CD14-positive monocyte (primary cell): ENCODE measurements at regions not wholly inside any gene's neighbourhood (a gene's known extent, or its start where the extent isn't known, plus 50 kb on each side); places are given as distances from the start of the nearest gene placed in this dataset.

Experiments used
- DNase-seq, 3 donors: peaks; one replicate each; pipeline ENCODE4 v3.0.0-alpha.2; 2011 to 2022
- H2AFZ ChIP-seq: 2 replicates; pipeline ENCODE4 v1.6.0; 2012; ENCODE audit warnings: mild to moderate bottlenecking, low read depth, low read length, inconsistent platforms; ENCODE audit not compliant: insufficient read depth, poor library complexity, severe bottlenecking
- H3K27ac ChIP-seq, 2 donors: 1 replicate in 1 of 2; 2 replicates in 1 of 2; pipeline ENCODE4 v1.5.1; 2012 to 2013; ENCODE audit warnings: low read length in 2 of 2, control low read depth in 1 of 2, inconsistent platforms in 1 of 2, low read depth in 1 of 2, mild to moderate bottlenecking in 1 of 2
- H3K27me3 ChIP-seq, 2 donors: one replicate each; pipeline versions ENCODE4 v1.6.0 to v1.6.1; 2011 to 2013; ENCODE audit warnings: low read length in 2 of 2; ENCODE audit not compliant: control insufficient read depth in 2 of 2, insufficient read depth in 2 of 2
- H3K36me3 ChIP-seq, 2 donors: replicated peaks in 1 of 2; 1 replicate in 1 of 2; 2 replicates in 1 of 2; pipeline versions ENCODE4 v1.5.1 to v1.6.1; 2012 to 2013; ENCODE audit warnings: low read length in 2 of 2, control low read depth in 1 of 2, inconsistent platforms in 1 of 2, mild to moderate bottlenecking in 1 of 2; ENCODE audit not compliant: insufficient read depth in 2 of 2, control insufficient read depth in 1 of 2
- H3K4me1 ChIP-seq, 2 donors: 1 replicate in 1 of 2; 2 replicates in 1 of 2; pipeline versions ENCODE4 v1.5.1 to v1.6.1; 2012 to 2013; ENCODE audit warnings: low read length in 2 of 2, control low read depth in 1 of 2, inconsistent platforms in 1 of 2, mild to moderate bottlenecking in 1 of 2, moderate library complexity in 1 of 2; ENCODE audit not compliant: insufficient read depth in 2 of 2, control insufficient read depth in 1 of 2
- H3K4me2 ChIP-seq: replicated peaks from 2 replicates; pipeline ENCODE3; 2012; ENCODE audit warnings: low read length, moderate library complexity, mild to moderate bottlenecking; ENCODE audit not compliant: poor library complexity, severe bottlenecking; ENCODE audit errors: extremely low read depth
- H3K4me3 ChIP-seq, 3 experiments: fragments of 200-600 bp in 1 of 3; sonication (generic) in 1 of 3; replicated peaks in 1 of 3; 1 replicate in 2 of 3; 2 replicates in 1 of 3; pipeline ENCODE4 v1.5.1; 2011 to 2013; ENCODE audit warnings: low read length in 3 of 3, mild to moderate bottlenecking in 3 of 3, control low read depth in 2 of 3, low read depth in 2 of 3, inconsistent platforms in 1 of 3, moderate library complexity in 1 of 3
- H3K79me2 ChIP-seq: 2 replicates; pipeline ENCODE4 v1.6.0; 2012; ENCODE audit warnings: mild to moderate bottlenecking, control low read depth, inconsistent platforms, low read length, moderate library complexity; ENCODE audit not compliant: insufficient read depth
- H3K9ac ChIP-seq: 2 replicates; pipeline ENCODE4 v1.6.0; 2017; ENCODE audit warnings: low read length, mild to moderate bottlenecking; ENCODE audit not compliant: insufficient read depth, poor library complexity, severe bottlenecking
- H3K9me3 ChIP-seq, 2 donors: replicated peaks in 1 of 2; 1 replicate in 1 of 2; 2 replicates in 1 of 2; pipeline versions ENCODE4 v1.5.1 to v1.6.1; 2012 to 2013; ENCODE audit warnings: low read length in 2 of 2, control low read depth in 1 of 2; ENCODE audit not compliant: control insufficient read depth in 1 of 2, insufficient read depth in 1 of 2
- H4K20me1 ChIP-seq: 2 replicates; pipeline ENCODE4 v1.6.0; 2012; ENCODE audit warnings: mild to moderate bottlenecking, low read length, control low read depth, moderate library complexity; ENCODE audit not compliant: insufficient read depth
- H3K27ac Mint-ChIP-seq, 7 donors: one replicate each; pipeline ENCODE4 v1.8.0; 2020; ENCODE audit warnings: mild to moderate bottlenecking in 7 of 7, mixed read lengths in 7 of 7, moderate library complexity in 6 of 7, inconsistent platforms in 2 of 7
- H3K27me3 Mint-ChIP-seq, 3 donors: one replicate each; pipeline ENCODE4 v1.8.0; 2021 to 2022; ENCODE audit warnings: low read depth in 3 of 3, mild to moderate bottlenecking in 3 of 3, mixed read lengths in 3 of 3, moderate library complexity in 3 of 3, inconsistent platforms in 1 of 3
- H3K36me3 Mint-ChIP-seq, 2 donors: one replicate each; pipeline ENCODE4 v1.8.0; 2020; ENCODE audit warnings: mixed read lengths in 2 of 2, inconsistent platforms in 1 of 2, mild to moderate bottlenecking in 1 of 2
- H3K4me1 Mint-ChIP-seq: one replicate; pipeline ENCODE4 v1.8.0; 2020; ENCODE audit warnings: mild to moderate bottlenecking, mixed read lengths
- H3K4me3 Mint-ChIP-seq, 2 donors: one replicate each; pipeline ENCODE4 v1.8.0; 2020; ENCODE audit warnings: mild to moderate bottlenecking in 2 of 2, mixed read lengths in 2 of 2, moderate library complexity in 1 of 2
- H3K9me3 Mint-ChIP-seq, 7 donors: one replicate each; pipeline ENCODE4 v1.8.0; 2020 to 2022; ENCODE audit warnings: mixed read lengths in 7 of 7, mild to moderate bottlenecking in 6 of 7, moderate library complexity in 6 of 7, inconsistent platforms in 2 of 7
- WGBS: methylation state at CpG from one replicate; pipeline ENCODE4 v1.1.5; 2013; ENCODE audit warnings: missing lambda C conversion rate; ENCODE audit not compliant: insufficient coverage; 5-methylcytosine and 5-hydroxymethylcytosine counted together
- intact Hi-C, 2 donors: fragments of 100-400 bp; cut with micrococcal nuclease; formaldehyde crosslinking; loops; one replicate each; pipeline versions ENCODE4 v1.15.0 to v1.15.1; 2023
- TF ChIP-seq, protein P1 (sequence below): fragments of 200-600 bp; IDR thresholded peaks from one replicate; pipeline ENCODE4 v1.8.0; 2022; ENCODE audit warnings: antibody characterized with exemption, mild to moderate bottlenecking

DNA sequence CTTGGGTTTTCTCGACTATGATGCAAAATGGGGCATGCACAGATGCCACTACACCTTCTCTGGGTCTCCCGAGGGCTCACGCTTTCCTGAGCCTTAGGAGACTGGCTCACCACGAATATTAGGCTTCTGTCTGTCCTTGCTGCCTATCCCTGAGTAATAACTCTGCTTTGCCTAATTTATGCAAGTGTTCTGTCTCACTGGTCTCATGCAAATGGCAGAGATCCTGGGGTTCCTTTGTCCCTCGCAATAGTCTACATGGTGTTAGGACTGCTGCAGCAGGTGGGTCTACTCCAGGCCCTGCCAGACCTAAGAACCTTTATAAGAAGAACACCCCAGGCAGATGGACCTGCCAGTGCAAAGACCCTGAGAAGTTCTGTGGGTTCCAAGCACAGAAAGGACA lies 72.3 kb upstream of the HRH2 start:
- H3K9me3 Mint-ChIP-seq, result peaks cover 16 to 28% (median 23%) of the 10 kb centered on the region in 7 donors
- TF ChIP-seq, protein P1, sequence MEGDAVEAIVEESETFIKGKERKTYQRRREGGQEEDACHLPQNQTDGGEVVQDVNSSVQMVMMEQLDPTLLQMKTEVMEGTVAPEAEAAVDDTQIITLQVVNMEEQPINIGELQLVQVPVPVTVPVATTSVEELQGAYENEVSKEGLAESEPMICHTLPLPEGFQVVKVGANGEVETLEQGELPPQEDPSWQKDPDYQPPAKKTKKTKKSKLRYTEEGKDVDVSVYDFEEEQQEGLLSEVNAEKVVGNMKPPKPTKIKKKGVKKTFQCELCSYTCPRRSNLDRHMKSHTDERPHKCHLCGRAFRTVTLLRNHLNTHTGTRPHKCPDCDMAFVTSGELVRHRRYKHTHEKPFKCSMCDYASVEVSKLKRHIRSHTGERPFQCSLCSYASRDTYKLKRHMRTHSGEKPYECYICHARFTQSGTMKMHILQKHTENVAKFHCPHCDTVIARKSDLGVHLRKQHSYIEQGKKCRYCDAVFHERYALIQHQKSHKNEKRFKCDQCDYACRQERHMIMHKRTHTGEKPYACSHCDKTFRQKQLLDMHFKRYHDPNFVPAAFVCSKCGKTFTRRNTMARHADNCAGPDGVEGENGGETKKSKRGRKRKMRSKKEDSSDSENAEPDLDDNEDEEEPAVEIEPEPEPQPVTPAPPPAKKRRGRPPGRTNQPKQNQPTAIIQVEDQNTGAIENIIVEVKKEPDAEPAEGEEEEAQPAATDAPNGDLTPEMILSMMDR, result no peak
- DNase-seq, result no peak
- Histone ChIP-seq H3K27me3 (peaks cover 0 to 3% of the 10 kb centered on the region in 2 donors), H3K27ac (no peak overlapping the region), H3K36me3 (no peaks in the 10 kb centered on the region), H3K4me3 (no peak overlapping the region), H3K9ac (no peak overlapping the region), H3K79me2 (no peaks in the 10 kb centered on the region), H3K4me2 (no peak overlapping the region), H3K9me3 (peaks cover 0 to 7% of the 10 kb centered on the region in 2 donors), H3K4me1 (peaks cover 7% of the 10 kb centered on the region in 2 donors), H2AFZ (no peak overlapping the region), H4K20me1 (no peaks in the 10 kb centered on the region)
- WGBS, result 89% methylated on average over 5 of the region's 5 CpGs
- H3K4me3 Mint-ChIP-seq, result no peak overlapping the region
- peaks cover 20% of the 10 kb centered on the region for H3K4me1 Mint-ChIP-seq
- peaks cover 0 to 3% of the 10 kb centered on the region in 2 donors for H3K36me3 Mint-ChIP-seq
- H3K27ac Mint-ChIP-seq, result peak overlapping the region in 1 of 7 donors; percentile 16
- peaks cover 0 to 14% (median 11%) of the 10 kb centered on the region in 3 donors for H3K27me3 Mint-ChIP-seq
- intact Hi-C loops, result no loop called here

DNA sequence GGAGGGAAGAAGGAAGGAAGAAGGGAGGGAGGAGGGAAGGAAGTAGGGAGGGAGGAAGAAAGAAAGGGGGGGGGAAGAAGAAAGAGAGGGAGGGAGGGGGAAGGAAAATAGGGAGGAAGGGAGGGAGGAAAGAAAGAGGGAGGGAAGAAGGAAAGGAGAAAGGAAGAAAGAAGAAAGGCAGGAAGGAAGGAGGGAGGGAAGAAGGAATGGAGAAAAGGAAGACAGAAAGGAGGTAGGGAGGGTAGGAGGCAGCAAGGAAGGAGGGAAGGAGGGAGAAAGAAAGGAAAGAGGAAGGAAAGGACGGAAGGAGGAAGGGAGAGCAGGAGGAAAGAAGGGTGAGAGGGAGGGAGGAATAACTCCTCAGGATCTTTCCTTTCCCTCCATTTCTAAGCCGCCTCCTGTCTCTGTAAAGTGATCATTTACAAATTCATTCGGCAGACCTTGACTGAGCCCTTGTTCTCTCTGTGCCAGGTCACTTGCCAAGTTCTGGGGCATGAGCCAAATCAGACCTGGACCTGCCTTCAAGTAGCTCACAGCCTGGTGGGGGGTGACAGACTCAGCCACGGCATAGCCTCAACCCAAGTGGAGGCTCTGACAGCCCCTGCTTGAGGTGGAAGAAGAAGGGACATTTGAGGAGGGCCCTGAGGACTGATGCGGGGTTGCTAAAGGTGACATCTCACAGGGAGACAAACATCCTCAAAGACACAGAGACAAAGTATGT lies 69.0 kb upstream of the HRH2 start:
- H3K36me3 ChIP-seq, result no peaks in the 10 kb centered on the region
- peak overlapping the region in 1 of 7 donors; percentile 76 for H3K27ac Mint-ChIP-seq
- peaks cover 15% of the 10 kb centered on the region in 2 donors for H3K4me1 ChIP-seq
- WGBS, result 100% methylated on average over 2 of the region's 5 CpGs
- no peak overlapping the region for H3K4me2 ChIP-seq
- H3K9me3 Mint-ChIP-seq, result peaks cover 4 to 15% (median 9%) of the 10 kb centered on the region in 7 donors
- peaks cover 0 to 3% of the 10 kb centered on the region in 2 donors for H3K27me3 ChIP-seq
- H3K4me3 Mint-ChIP-seq, result no peak overlapping the region
- intact Hi-C loops, result no loop called here
- H3K9ac ChIP-seq, result no peak overlapping the region
- H3K4me3 ChIP-seq, result no peak overlapping the region
- no peak overlapping the region for H2AFZ ChIP-seq
- no peaks in the 10 kb centered on the region for H3K9me3 ChIP-seq
- no peaks in the 10 kb centered on the region for H4K20me1 ChIP-seq
- H3K4me1 Mint-ChIP-seq, result peaks cover 33% of the 10 kb centered on the region
- no peak overlapping the region for H3K27ac ChIP-seq
- H3K27me3 Mint-ChIP-seq, result peaks cover 0 to 10% (median 5%) of the 10 kb centered on the region in 3 donors
- DNase-seq, result no peak
- H3K79me2 ChIP-seq, result no peaks in the 10 kb centered on the region
- no peaks in the 10 kb centered on the region for H3K36me3 Mint-ChIP-seq
- TF ChIP-seq, protein P1, result no peak
